Vagina (tissue), 2 donors: ENCODE measurements at regions not wholly inside any gene's neighbourhood (a gene's known extent, or its start where the extent isn't known, plus 50 kb on each side); places are given as distances from the start of the nearest gene placed in this dataset.

Source experiments
- DNase-seq, 2 donors: peaks; one replicate each; pipeline ENCODE4 v3.0.0-alpha.2; 2017; ENCODE audit errors: extremely low spot score in 2 of 2
- H3K27ac ChIP-seq: fragments of 200-600 bp; sonication (generic); one replicate; pipeline ENCODE4 v1.5.1; 2019
- H3K27me3 ChIP-seq: fragments of 200-600 bp; sonication (generic); one replicate; pipeline ENCODE4 v1.5.1; 2019
- H3K36me3 ChIP-seq, 2 donors: fragments of 200-600 bp; sonication (generic); one replicate each; pipeline ENCODE4 v1.5.1; 2017 to 2019
- H3K4me1 ChIP-seq: fragments of 200-600 bp; sonication (generic); one replicate; pipeline ENCODE4 v1.5.1; 2019
- H3K4me3 ChIP-seq, 2 donors: fragments of 200-600 bp; sonication (generic); 1 replicate in 1 of 2; 2 replicates in 1 of 2; pipeline ENCODE4 v1.5.1; 2016 to 2019
- H3K9me3 ChIP-seq: fragments of 200-600 bp; sonication (generic); one replicate; pipeline ENCODE4 v1.5.1; 2019
- CTCF ChIP-seq, 3 experiments: fragments of 450-650 bp in 2 of 3; fragments of 200-600 bp in 1 of 3; sonication (generic) in 1 of 3; IDR thresholded peaks; one replicate each; pipeline ENCODE4 v1.5.1; 2017 to 2019; ENCODE audit warnings: antibody characterized with exemption in 3 of 3, mild to moderate bottlenecking in 2 of 3, moderate library complexity in 2 of 3
- POLR2A ChIP-seq, 2 donors: fragments of 450-650 bp; IDR thresholded peaks; one replicate each; pipeline ENCODE4 v1.6.1; 2017; ENCODE audit warnings: antibody characterized with exemption in 2 of 2, mild to moderate bottlenecking in 2 of 2, moderate library complexity in 2 of 2
- POLR2AphosphoS5 ChIP-seq, 2 donors: sonication (generic); formaldehyde crosslinking; IDR thresholded peaks; one replicate each; pipeline ENCODE4 v1.9.0; 2017; ENCODE audit warnings: antibody characterized with exemption in 2 of 2, mild to moderate bottlenecking in 2 of 2, low read depth in 1 of 2; ENCODE audit not compliant: insufficient read depth in 1 of 2
- intact Hi-C: fragments of 100-400 bp; cut with DNase I; formaldehyde crosslinking; loops from one replicate; pipeline ENCODE4 v1.15.1; 2023

GRCh38 chr14:103221781-103222358 lies 98.6 kb downstream of the TNFAIP2 start:
- H3K4me1 ChIP-seq: peaks cover 13% of the 10 kb centered on the region
- TF ChIP-seq POLR2AphosphoS5 (IDR thresholded peaks at IDR 0.05; ENCODE audit: insufficient read depth in 1 of 2, low read depth in 1 of 2): no peak
- TF ChIP-seq POLR2A (IDR thresholded peaks at IDR 0.05): no peak
- no peak for TF ChIP-seq CTCF (IDR thresholded peaks at IDR 0.05)
- no peak overlapping the region for H3K27ac ChIP-seq
- intact Hi-C loops: no loop called here
- no peaks in the 10 kb centered on the region for H3K9me3 ChIP-seq
- no peak overlapping the region for H3K4me3 ChIP-seq
- no peaks in the 10 kb centered on the region for H3K36me3 ChIP-seq
- DNase-seq: no peak
- H3K27me3 ChIP-seq: no peaks in the 10 kb centered on the region

- Histone ChIP-seq H3K27me3 (no peaks in the 10 kb centered on the region), H3K9me3 (no peaks in the 10 kb centered on the region), H3K4me3 (no peak overlapping the region), H3K4me1 (peaks cover 13% of the 10 kb centered on the region), H3K36me3 (no peaks in the 10 kb centered on the region), H3K27ac (no peak overlapping the region)
- TF ChIP-seq POLR2AphosphoS5 (IDR thresholded peaks at IDR 0.05; ENCODE audit: insufficient read depth in 1 of 2, low read depth in 1 of 2) (no peak), POLR2A (IDR thresholded peaks at IDR 0.05) (no peak)
- intact Hi-C loops: no loop called here
- DNase-seq: no peak
These were observed 100.6 kb downstream of the TNFAIP2 start for GRCh38 chr14:103223818-103224352.

- no peak for DNase-seq
- TF ChIP-seq POLR2AphosphoS5 (IDR thresholded peaks at IDR 0.05; ENCODE audit: insufficient read depth in 1 of 2, low read depth in 1 of 2) (no peak), CTCF (IDR thresholded peaks at IDR 0.05) (no peak), POLR2A (IDR thresholded peaks at IDR 0.05) (no peak)
- H3K9me3 ChIP-seq: no peaks in the 10 kb centered on the region
- H3K27me3 ChIP-seq: no peaks in the 10 kb centered on the region
- H3K4me1 ChIP-seq: peaks cover 11% of the 10 kb centered on the region
- H3K36me3 ChIP-seq: no peaks in the 10 kb centered on the region
- H3K27ac ChIP-seq: no peak overlapping the region
- intact Hi-C loops: no loop called here
- H3K4me3 ChIP-seq: no peak overlapping the region
These were observed 101.8 kb downstream of the TNFAIP2 start for GRCh38 chr14:103225062-103225461.

- Histone ChIP-seq H3K4me3 (no peak overlapping the region), H3K9me3 (no peaks in the 10 kb centered on the region), H3K36me3 (no peaks in the 10 kb centered on the region), H3K27ac (no peak overlapping the region), H3K4me1 (peaks cover 7% of the 10 kb centered on the region), H3K27me3 (no peaks in the 10 kb centered on the region)
- TF ChIP-seq POLR2A (IDR thresholded peaks at IDR 0.05) (no peak), CTCF (IDR thresholded peaks at IDR 0.05) (no peak), POLR2AphosphoS5 (IDR thresholded peaks at IDR 0.05; ENCODE audit: insufficient read depth in 1 of 2, low read depth in 1 of 2) (no peak)
- no peak for DNase-seq
- intact Hi-C loops: no loop called here
These were observed 102.2 kb downstream of the TNFAIP2 start for GRCh38 chr14:103225476-103225875.

- Histone ChIP-seq H3K4me3 (no peak overlapping the region), H3K27me3 (no peaks in the 10 kb centered on the region), H3K36me3 (no peaks in the 10 kb centered on the region), H3K27ac (no peak overlapping the region), H3K4me1 (peaks cover 7% of the 10 kb centered on the region), H3K9me3 (no peaks in the 10 kb centered on the region)
- no peak for DNase-seq
- intact Hi-C loops: no loop called here
- TF ChIP-seq CTCF (IDR thresholded peaks at IDR 0.05): no peak
- no peak for TF ChIP-seq POLR2AphosphoS5 (IDR thresholded peaks at IDR 0.05; ENCODE audit: insufficient read depth in 1 of 2, low read depth in 1 of 2)
- no peak for TF ChIP-seq POLR2A (IDR thresholded peaks at IDR 0.05)
These were observed 104.0 kb downstream of the TNFAIP2 start for GRCh38 chr14:103227094-103227768.
